ENCODE measurements at regions not wholly inside any gene's neighbourhood (a gene's known extent, or its start where the extent isn't known, plus 50 kb on each side); places are given as distances from the start of the nearest gene placed in this dataset.

DNA sequence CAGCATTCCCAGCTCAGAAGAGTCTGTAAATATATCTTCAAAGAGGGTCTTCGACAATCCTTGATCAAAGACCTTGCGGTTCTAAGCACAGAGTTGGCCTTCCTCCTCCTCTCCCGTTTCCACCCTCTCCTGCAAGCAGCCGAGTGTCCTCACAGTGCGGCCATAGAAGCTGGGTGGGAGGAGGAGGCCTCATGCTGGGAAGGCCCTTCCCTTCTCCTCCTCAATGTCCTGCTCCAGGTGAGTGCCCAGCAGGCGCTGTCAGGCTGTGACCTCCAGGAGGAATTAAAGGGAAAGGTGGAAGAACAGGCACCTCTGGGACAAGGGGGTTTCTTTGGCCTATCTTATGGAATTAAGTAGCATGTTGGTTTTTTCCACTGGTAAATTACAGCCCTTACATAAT lies 674.2 kb upstream of the ARGLU1 start (continued):
- no peak for TF ChIP-seq RAD21 (IDR thresholded peaks at IDR 0.05; ENCODE audit: low read depth)
- TF ChIP-seq ELF1 (IDR thresholded peaks at IDR 0.05; ENCODE audit: borderline replicate concordance, low read depth): no peak
- TF ChIP-seq SIN3A (IDR thresholded peaks at IDR 0.05; ENCODE audit: low read depth): no peak
- TF ChIP-seq POLR2A (IDR thresholded peaks at IDR 0.05; ENCODE audit: borderline replicate concordance, extremely low read depth, insufficient read depth, insufficient read length): no peak
- TF ChIP-seq YY1 (IDR thresholded peaks at IDR 0.05; ENCODE audit: extremely low read depth, insufficient replicate concordance, low read depth, low read length): no peak
- TF ChIP-seq ZFX (IDR thresholded peaks at IDR 0.05): no peak

DNA sequence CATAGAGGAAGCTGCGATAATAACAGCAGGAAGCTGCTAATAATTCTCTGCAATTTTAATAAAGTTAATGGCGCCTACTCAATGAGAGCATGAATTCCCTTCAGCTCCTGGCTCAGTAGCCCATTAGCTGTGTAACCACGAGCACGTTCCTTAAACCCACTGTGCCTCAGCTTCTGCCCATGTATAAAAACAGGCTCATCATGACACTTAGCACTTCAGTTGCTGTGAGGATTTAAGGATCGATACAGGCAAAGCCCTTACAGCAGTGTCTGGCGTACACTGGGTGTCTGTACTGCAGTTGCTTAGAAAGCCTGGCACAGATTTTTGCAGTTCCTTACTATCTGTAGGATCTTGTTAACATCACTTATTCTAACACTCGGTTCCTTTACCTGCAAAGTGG lies 673.4 kb upstream of the ARGLU1 start:
- no peaks in the 10 kb centered on the region for H3K36me3 ChIP-seq (ENCODE audit: control insufficient read depth in 1 of 2, insufficient read depth in 2 of 2, low read length in 2 of 2)
- H3K79me2 ChIP-seq (ENCODE audit: insufficient read depth, low read length): no peaks in the 10 kb centered on the region
- ATAC-seq (no peak), DNase-seq (ENCODE audit: low read depth, low spot score) (no peak)
- intact Hi-C loops (cut with micrococcal nuclease): no loop called here
- H3K4me2 ChIP-seq (ENCODE audit: low read length): no peak overlapping the region
- peaks cover 0 to 5% of the 10 kb centered on the region in 2 experiments; a peak in 2 of 4 replicates for H3K9me3 ChIP-seq (ENCODE audit: control insufficient read depth in 1 of 2, insufficient read depth in 1 of 2, low read depth in 1 of 2, low read length in 2 of 2)
- H3K27ac ChIP-seq (ENCODE audit: low read depth, low read length): no peak overlapping the region
- H3K9me2 ChIP-seq (ENCODE audit: insufficient read depth): no peaks in the 10 kb centered on the region
- no peak overlapping the region for H3K4me3 ChIP-seq (replicated peaks in 1 of 2; ENCODE audit: low read depth in 1 of 2, low read length in 2 of 2)
- H4K20me1 ChIP-seq (ENCODE audit: insufficient read depth): no peaks in the 10 kb centered on the region
- no peak overlapping the region for H2AFZ ChIP-seq (ENCODE audit: low read depth, low read length, poor library complexity, severe bottlenecking)
- no peaks in the 10 kb centered on the region for H3K4me1 ChIP-seq (ENCODE audit: control insufficient read depth in 1 of 2, insufficient read depth in 2 of 2, low read length in 2 of 2)
- BruUV-seq (replicated peaks): no TSS peak
- no peak for TF ChIP-seq EZH2 (IDR thresholded peaks at IDR 0.05)
- no peak for TF ChIP-seq EGR1 (IDR thresholded peaks at IDR 0.05; ENCODE audit: low read depth)
- TF ChIP-seq ZFX (IDR thresholded peaks at IDR 0.05): no peak
- TF ChIP-seq ZNF274 (IDR thresholded peaks at IDR 0.05; ENCODE audit: low read depth, low read length): no peak
- TF ChIP-seq YY1 (IDR thresholded peaks at IDR 0.05; ENCODE audit: extremely low read depth, insufficient replicate concordance, low read depth, low read length): no peak
- TF ChIP-seq TCF7L2 (IDR thresholded peaks at IDR 0.05; ENCODE audit: borderline replicate concordance, extremely low read depth, insufficient read depth, insufficient read length): no peak
- no peak for TF ChIP-seq MAX (IDR thresholded peaks at IDR 0.05)
- TF ChIP-seq RAD21 (IDR thresholded peaks at IDR 0.05; ENCODE audit: low read depth): no peak
- no peak for TF ChIP-seq POLR2A (IDR thresholded peaks at IDR 0.05; ENCODE audit: borderline replicate concordance, extremely low read depth, insufficient read depth, insufficient read length)
- TF ChIP-seq CBX3 (IDR thresholded peaks at IDR 0.05; ENCODE audit: low read depth): no peak
- POLR2A ChIA-PET: no interaction called here
- RAD21 ChIA-PET (ENCODE audit: low non-redundant PET in 1 of 2, low total read pairs in 2 of 2, uncharacterized antibody in 2 of 2, unreplicated experiment in 2 of 2): no interaction called here
- no peak overlapping the region for H3K9ac ChIP-seq (ENCODE audit: low read length)
- no peaks in the 10 kb centered on the region for H3K27me3 ChIP-seq (ENCODE audit: insufficient read depth, low read length)
- CTCF ChIA-PET: no interaction called here
